GM10248 (cell line): ENCODE measurements at regions not wholly inside any gene's neighbourhood (a gene's known extent, or its start where the extent isn't known, plus 50 kb on each side); places are given as distances from the start of the nearest gene placed in this dataset.

Experiments
- CTCF ChIA-PET: fragments of 300-600 bp; sonication (Branson Sonifier 250); formaldehyde crosslinking; extraction: SDS; loops from one replicate; lab custom pipeline; 2021; ENCODE audit warnings: antibody characterized with exemption; lab: Yijun Ruan, JAX
- POLR2A ChIA-PET: fragments of 350-650 bp; sonication (Branson Sonifier 250); formaldehyde crosslinking; extraction: SDS; loops from one replicate; lab custom pipeline; 2020; ENCODE audit warnings: antibody characterized with exemption; lab: Yijun Ruan, JAX
- DNase-seq: peaks from one replicate; pipeline ENCODE4 v3.0.0; 2012; ENCODE audit errors: extremely low spot score
- TF ChIP-seq, protein P1 (sequence below): IDR thresholded peaks from 2 replicates; pipeline ENCODE4 v1.5.1; 2012; ENCODE audit warnings: mild to moderate bottlenecking, low read depth; ENCODE audit errors: extremely low read depth, missing control alignments, control extremely low read depth

DNA sequence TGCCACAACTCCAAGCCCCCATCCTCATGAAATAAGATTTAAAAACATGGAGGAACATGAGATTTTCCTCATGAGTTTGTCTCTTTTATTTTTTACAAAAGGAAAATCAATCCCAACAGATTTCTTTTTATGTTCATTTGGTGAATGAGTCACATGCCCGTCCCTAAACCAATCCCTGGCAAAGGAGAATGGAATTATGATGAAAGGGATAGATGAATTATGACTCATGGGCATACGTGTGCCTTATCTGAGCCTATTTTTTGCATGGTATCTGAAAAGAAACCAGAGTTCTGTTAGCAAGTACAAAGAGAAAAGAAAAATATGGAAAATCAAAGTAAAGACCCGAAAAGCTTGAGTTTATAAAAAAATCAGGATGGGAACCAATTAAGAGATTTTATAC, 267.5 kb upstream of the TMEM161B start:
- TF ChIP-seq, protein P1, sequence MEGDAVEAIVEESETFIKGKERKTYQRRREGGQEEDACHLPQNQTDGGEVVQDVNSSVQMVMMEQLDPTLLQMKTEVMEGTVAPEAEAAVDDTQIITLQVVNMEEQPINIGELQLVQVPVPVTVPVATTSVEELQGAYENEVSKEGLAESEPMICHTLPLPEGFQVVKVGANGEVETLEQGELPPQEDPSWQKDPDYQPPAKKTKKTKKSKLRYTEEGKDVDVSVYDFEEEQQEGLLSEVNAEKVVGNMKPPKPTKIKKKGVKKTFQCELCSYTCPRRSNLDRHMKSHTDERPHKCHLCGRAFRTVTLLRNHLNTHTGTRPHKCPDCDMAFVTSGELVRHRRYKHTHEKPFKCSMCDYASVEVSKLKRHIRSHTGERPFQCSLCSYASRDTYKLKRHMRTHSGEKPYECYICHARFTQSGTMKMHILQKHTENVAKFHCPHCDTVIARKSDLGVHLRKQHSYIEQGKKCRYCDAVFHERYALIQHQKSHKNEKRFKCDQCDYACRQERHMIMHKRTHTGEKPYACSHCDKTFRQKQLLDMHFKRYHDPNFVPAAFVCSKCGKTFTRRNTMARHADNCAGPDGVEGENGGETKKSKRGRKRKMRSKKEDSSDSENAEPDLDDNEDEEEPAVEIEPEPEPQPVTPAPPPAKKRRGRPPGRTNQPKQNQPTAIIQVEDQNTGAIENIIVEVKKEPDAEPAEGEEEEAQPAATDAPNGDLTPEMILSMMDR = no peak
- POLR2A ChIA-PET = no interaction called here
- CTCF ChIA-PET = no interaction called here

DNA sequence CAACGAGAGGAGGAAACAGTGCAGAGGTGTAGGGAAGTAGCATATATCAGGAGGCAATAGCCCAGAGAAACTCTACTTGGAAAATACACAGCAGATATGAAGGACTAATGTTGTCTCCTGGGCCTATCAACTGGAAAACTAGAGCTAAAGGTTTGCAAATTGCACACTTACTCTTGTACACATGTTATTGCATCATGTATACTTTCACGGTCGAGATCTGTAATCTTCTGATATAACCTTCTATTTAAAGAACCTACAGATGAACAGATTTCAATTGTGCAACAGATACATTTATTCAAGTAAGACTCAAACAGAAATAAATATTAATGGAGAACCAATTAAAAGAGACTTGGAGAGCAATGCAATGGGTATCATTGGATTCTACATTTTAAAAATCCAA, 256.3 kb upstream of the TMEM161B start:
- no peak for DNase-seq
- CTCF ChIA-PET = interaction anchor here (1.3 kb wide), 1 partner anchor 56 kb away, joined by 4 read pairs; no protein-coding TSS in a partner anchor
- TF ChIP-seq, protein P1 = no peak
- POLR2A ChIA-PET = no interaction called here

More for the DNA sequence above, 267.5 kb upstream of the TMEM161B start:
- DNase-seq = no peak

GRCh38 chr5:88519066-88519465, 250.4 kb upstream of the TMEM161B start:
- CTCF ChIA-PET = no interaction called here
- TF ChIP-seq, protein P1 = no peak
- no peak for DNase-seq
- POLR2A ChIA-PET = no interaction called here

GRCh38 chr5:88518131-88519016, 249.7 kb upstream of the TMEM161B start:
- ChIA-PET CTCF (no interaction called here), POLR2A (no interaction called here)
- DNase-seq = no peak
- TF ChIP-seq, protein P1 = no peak

GRCh38 chr5:88515881-88516819, 247.5 kb upstream of the TMEM161B start:
- POLR2A ChIA-PET = no interaction called here
- TF ChIP-seq, protein P1 = no peak
- CTCF ChIA-PET = no interaction called here
- DNase-seq = no peak

DNA sequence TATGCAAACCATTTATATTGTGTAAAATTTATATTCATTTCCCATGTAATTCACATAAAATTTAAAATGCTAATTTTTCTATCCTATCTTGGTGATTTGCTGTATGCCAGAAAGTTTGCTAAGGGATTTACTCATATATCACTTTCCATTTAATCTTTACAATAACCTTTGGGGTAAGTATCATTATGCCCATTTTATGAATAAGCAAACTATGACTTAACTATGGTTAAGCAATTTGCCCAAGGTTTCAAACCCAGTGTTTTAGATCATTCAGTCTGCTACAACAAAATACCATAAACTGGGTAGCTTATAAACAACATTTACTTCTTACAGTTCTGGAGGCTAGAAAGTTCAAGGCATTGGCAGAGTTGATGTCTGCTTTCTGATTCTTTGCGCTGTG, 246.4 kb upstream of the TMEM161B start:
- no peak for DNase-seq
- ChIA-PET CTCF (interaction anchor here (0.6 kb wide), 1 partner anchor 11 kb away, joined by 3 read pairs; no protein-coding TSS in a partner anchor), POLR2A (no interaction called here)
- TF ChIP-seq, protein P1 = no peak
